Spleen (tissue), 7 donors: ENCODE measurements at regions not wholly inside any gene's neighbourhood (a gene's known extent, or its start where the extent isn't known, plus 50 kb on each side); places are given as distances from the start of the nearest gene placed in this dataset.

ENCODE experiments used
- POLR2AphosphoS5 ChIP-seq, 3 donors: sonication (generic); formaldehyde crosslinking; IDR thresholded peaks; one replicate each; pipeline ENCODE4 v1.5.1; 2017; ENCODE audit warnings: antibody characterized with exemption in 3 of 3
- TF ChIP-seq, protein P1 (sequence below), 11 experiments: fragments of 200-600 bp in 7 of 11; fragments of 450-650 bp in 4 of 11; sonication (generic) in 4 of 11; IDR thresholded peaks in 8 of 11; conservative IDR thresholded peaks in 3 of 11; 1 replicate in 7 of 11; 2 replicates in 4 of 11; pipeline versions ENCODE4 v1.4.0 to v1.8.0; 2016 to 2021; ENCODE audit warnings: antibody characterized with exemption in 11 of 11, inconsistent platforms in 4 of 11, mild to moderate bottlenecking in 1 of 11
- donor health status: DM: no; HTN: no; CAD: no; lungs with moderate emphysema.
- donor health status: DM: no; HTN: no; CAD: no.
- donor health status: DM: no; HTN: no; CAD: no.

DNA sequence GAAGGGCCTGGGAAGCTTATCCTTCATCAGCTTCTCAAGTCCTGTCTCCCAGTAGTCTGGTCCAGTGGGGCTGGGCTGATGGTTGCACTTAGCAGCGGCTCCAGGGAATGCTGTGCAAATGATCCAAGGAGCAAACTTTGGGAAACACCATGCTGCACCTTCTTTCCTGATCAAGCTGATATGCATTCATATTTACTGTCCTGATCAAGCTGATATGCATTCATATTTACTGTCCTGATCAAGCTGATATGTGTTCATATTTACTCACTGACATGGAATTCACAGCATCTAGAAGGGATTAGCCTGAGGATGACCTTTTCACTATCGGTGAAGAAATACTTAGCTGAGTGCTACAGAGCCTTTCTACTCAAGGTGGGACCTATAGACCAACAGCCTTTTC is 330.7 kb downstream of the BMPER start:
- TF ChIP-seq, protein P1, sequence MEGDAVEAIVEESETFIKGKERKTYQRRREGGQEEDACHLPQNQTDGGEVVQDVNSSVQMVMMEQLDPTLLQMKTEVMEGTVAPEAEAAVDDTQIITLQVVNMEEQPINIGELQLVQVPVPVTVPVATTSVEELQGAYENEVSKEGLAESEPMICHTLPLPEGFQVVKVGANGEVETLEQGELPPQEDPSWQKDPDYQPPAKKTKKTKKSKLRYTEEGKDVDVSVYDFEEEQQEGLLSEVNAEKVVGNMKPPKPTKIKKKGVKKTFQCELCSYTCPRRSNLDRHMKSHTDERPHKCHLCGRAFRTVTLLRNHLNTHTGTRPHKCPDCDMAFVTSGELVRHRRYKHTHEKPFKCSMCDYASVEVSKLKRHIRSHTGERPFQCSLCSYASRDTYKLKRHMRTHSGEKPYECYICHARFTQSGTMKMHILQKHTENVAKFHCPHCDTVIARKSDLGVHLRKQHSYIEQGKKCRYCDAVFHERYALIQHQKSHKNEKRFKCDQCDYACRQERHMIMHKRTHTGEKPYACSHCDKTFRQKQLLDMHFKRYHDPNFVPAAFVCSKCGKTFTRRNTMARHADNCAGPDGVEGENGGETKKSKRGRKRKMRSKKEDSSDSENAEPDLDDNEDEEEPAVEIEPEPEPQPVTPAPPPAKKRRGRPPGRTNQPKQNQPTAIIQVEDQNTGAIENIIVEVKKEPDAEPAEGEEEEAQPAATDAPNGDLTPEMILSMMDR (IDR thresholded peaks at IDR 0.05 in 8 of 11, conservative IDR thresholded peaks at IDR 0.05 in 3 of 11): no peak
- no peak for TF ChIP-seq POLR2AphosphoS5 (IDR thresholded peaks at IDR 0.05)
